Omental fat pad (tissue), 3 donors: ENCODE measurements at regions not wholly inside any gene's neighbourhood (a gene's known extent, or its start where the extent isn't known, plus 50 kb on each side); places are given as distances from the start of the nearest gene placed in this dataset.

Experiments
- ATAC-seq: fragments of 150-250 bp; one replicate; pipeline ENCODE4 v1.9.1; 2016; ENCODE audit warnings: mild to moderate bottlenecking, moderate library complexity; ENCODE audit not compliant: low FRiP score
- DNase-seq: peaks from one replicate; pipeline ENCODE4 v3.0.0-alpha.2; 2019; ENCODE audit warnings: low spot score
- CTCF ChIP-seq, 3 donors: fragments of 450-650 bp; IDR thresholded peaks; one replicate each; pipeline ENCODE4 v1.5.1; 2016 to 2017; ENCODE audit warnings: antibody characterized with exemption in 3 of 3, mild to moderate bottlenecking in 3 of 3, moderate library complexity in 2 of 3

DNA sequence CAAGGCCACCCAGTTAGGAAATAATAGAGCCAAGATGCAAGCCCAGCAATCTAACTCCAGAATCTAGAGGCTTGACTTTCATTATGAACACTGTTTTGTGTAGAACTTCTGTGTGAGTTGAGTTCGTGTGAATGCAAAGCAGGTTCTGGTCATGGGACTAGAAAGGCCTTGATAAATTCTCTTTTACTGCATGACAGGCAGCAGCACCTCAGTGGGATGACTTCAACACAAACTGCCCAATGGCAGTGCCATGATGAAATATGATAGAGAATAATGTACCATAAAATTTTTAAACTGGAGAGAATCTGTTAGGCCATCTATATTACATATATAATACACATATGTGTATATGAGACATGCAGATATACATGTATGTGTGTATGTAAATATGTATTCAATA lies 214.5 kb downstream of the KLF5 start:
- ATAC-seq, result no peak
- no peak for TF ChIP-seq CTCF (IDR thresholded peaks at IDR 0.05)
- no peak for DNase-seq

- TF ChIP-seq CTCF (IDR thresholded peaks at IDR 0.05), result no peak
- ATAC-seq (no peak), DNase-seq (no peak)
These were observed 214.0 kb downstream of the KLF5 start for GRCh38 chr13:73272831-73273230.

DNA sequence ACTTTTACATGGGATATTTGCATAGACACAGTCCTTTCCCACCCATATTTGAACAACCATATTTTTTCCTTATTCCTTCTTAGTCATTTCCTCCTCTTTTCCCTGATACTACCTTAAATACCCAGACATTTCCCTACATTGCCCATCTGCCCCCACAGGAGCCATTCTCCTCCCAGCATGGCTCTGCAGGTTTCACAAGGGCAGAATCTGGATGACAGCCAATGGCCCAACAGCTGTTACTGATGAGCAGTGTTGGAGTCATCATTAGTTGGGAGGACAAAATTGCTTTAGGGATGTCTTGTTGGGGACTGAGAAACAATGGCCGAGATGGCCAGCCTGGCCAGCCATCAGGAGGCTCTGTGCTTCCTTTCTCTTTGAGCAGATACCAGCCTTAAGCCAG lies 209.5 kb downstream of the KLF5 start:
- TF ChIP-seq CTCF (IDR thresholded peaks at IDR 0.05), result no peak
- DNase-seq (no peak), ATAC-seq (no peak)

DNA sequence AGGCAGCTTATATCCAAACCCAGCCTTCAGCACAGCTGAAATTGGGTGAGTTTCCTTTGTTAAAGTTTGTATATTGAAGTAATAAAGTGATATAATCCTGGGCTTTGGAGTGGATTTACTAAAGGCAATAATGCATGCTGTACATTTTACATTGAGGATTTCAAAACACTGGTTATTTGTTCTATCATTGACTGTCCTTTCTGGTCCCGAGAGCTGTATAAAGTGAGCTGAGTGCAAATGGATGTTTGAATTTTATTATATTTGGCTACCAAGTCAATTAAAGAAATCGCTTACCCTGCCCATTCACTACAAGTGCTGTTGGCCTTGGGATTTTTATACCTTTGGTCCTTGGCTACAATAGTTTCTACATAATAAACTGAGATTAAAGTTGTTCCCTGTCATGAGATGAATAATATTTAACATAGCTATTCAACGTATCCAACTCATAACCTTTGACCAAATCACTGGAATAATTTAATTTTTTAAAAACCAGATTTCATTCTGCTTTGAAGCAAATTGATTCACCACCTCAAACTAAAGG lies 207.9 kb downstream of the KLF5 start:
- TF ChIP-seq CTCF (IDR thresholded peaks at IDR 0.05), result no peak
- ATAC-seq, result no peak
- DNase-seq, result no peak

GRCh38 chr13:73262862-73263627 lies 204.2 kb downstream of the KLF5 start:
- DNase-seq (no peak), ATAC-seq (no peak)
- no peak for TF ChIP-seq CTCF (IDR thresholded peaks at IDR 0.05)

- TF ChIP-seq CTCF (IDR thresholded peaks at IDR 0.05), result no peak
- ATAC-seq, result no peak
- DNase-seq, result no peak
These were observed 203.0 kb downstream of the KLF5 start for GRCh38 chr13:73261739-73262216.
